Lung (tissue), 11 donors: ENCODE measurements at regions not wholly inside any gene's neighbourhood (a gene's known extent, or its start where the extent isn't known, plus 50 kb on each side); places are given as distances from the start of the nearest gene placed in this dataset.

ENCODE experiments used
- ATAC-seq: fragments of 200-7000 bp; cut with Tn5 transposase; one replicate; pipeline ENCODE4 v1.9.1; 2020; ENCODE audit warnings: moderate number of reproducible peaks; ENCODE audit not compliant: insufficient read depth, low FRiP score
- DNase-seq, 3 donors: peaks; one replicate each; pipeline ENCODE4 v3.0.0-alpha.2; 2013 to 2017
- H3K27ac ChIP-seq, 2 donors: one replicate each; pipeline ENCODE4 v1.5.1; 2013; ENCODE audit warnings: mild to moderate bottlenecking in 2 of 2, moderate library complexity in 2 of 2, control low read depth in 1 of 2, inconsistent platforms in 1 of 2, low read depth in 1 of 2, low read length in 1 of 2
- H3K27me3 ChIP-seq, 3 donors: one replicate each; pipeline ENCODE4 v1.5.1; 2013; ENCODE audit warnings: low read length in 2 of 3; ENCODE audit not compliant: control insufficient read depth in 3 of 3, insufficient read depth in 3 of 3
- H3K36me3 ChIP-seq, 4 donors: one replicate each; pipeline ENCODE4 v1.5.1; 2013; ENCODE audit warnings: low read length in 4 of 4, mild to moderate bottlenecking in 1 of 4, moderate library complexity in 1 of 4; ENCODE audit not compliant: control insufficient read depth in 4 of 4, insufficient read depth in 4 of 4
- H3K4me1 ChIP-seq, 5 donors: one replicate each; pipeline ENCODE4 v1.5.1; 2013; ENCODE audit warnings: low read length in 5 of 5, mild to moderate bottlenecking in 2 of 5, moderate library complexity in 1 of 5; ENCODE audit not compliant: control insufficient read depth in 5 of 5, insufficient read depth in 5 of 5
- H3K4me3 ChIP-seq: one replicate; pipeline ENCODE4 v1.5.1; 2013; ENCODE audit warnings: mild to moderate bottlenecking, control low read depth, moderate library complexity
- H3K9ac ChIP-seq, 2 donors: one replicate each; pipeline ENCODE4 v1.5.1; 2013; ENCODE audit warnings: low read length in 2 of 2, control low read depth in 1 of 2; ENCODE audit not compliant: insufficient read depth in 1 of 2
- H3K9me3 ChIP-seq, 4 donors: one replicate each; pipeline ENCODE4 v1.5.1; 2013; ENCODE audit warnings: low read length in 3 of 4, mild to moderate bottlenecking in 1 of 4, moderate library complexity in 1 of 4; ENCODE audit not compliant: control insufficient read depth in 4 of 4, insufficient read depth in 3 of 4
- CTCF ChIP-seq: IDR thresholded peaks from 2 replicates; pipeline ENCODE4 v1.5.1; 2012; ENCODE audit warnings: mild to moderate bottlenecking; ENCODE audit errors: control extremely low read depth, extremely low read depth
- WGBS, 2 donors: extraction: QIAGEN DNeasy Blood & Tissue Kit; methylation state at CpG; one replicate each; pipeline ENCODE4 v1.1.7; 2013; 5-methylcytosine and 5-hydroxymethylcytosine counted together
- donor health status: control.
- donor health status: control.
- donor health status: Bipolar disorder and iron deficiency.
- donor health status: healthy.
- donor health status: DM: yes; HTN: yes; CAD: no.

- Histone ChIP-seq H3K9me3 (no peaks in the 10 kb centered on the region), H3K4me1 (no peaks in the 10 kb centered on the region), H3K9ac (no peak overlapping the region), H3K4me3 (no peak overlapping the region), H3K36me3 (no peaks in the 10 kb centered on the region), H3K27me3 (no peaks in the 10 kb centered on the region), H3K27ac (no peak overlapping the region)
- no peak for TF ChIP-seq CTCF
- no peak for ATAC-seq
- DNase-seq, result no peak
- 55 to 76% methylated on average over 6 of the region's 6 CpGs for WGBS, 2 donors
Observed at GRCh38 chr10:111148025-111148424, 71.2 kb downstream of the ADRA2A start.

GRCh38 chr10:111148440-111148839, 71.6 kb downstream of the ADRA2A start:
- H3K27me3 ChIP-seq, result no peaks in the 10 kb centered on the region
- H3K9ac ChIP-seq, result no peak overlapping the region
- DNase-seq (no peak), ATAC-seq (no peak)
- 86 to 93% methylated on average over 7 of the region's 7 CpGs for WGBS, 2 donors
- no peaks in the 10 kb centered on the region for H3K9me3 ChIP-seq
- TF ChIP-seq CTCF, result no peak
- no peaks in the 10 kb centered on the region for H3K4me1 ChIP-seq
- H3K36me3 ChIP-seq, result no peaks in the 10 kb centered on the region
- H3K4me3 ChIP-seq, result no peak overlapping the region
- no peak overlapping the region for H3K27ac ChIP-seq

GRCh38 chr10:111150691-111151090, 73.9 kb downstream of the ADRA2A start:
- Histone ChIP-seq H3K27me3 (no peaks in the 10 kb centered on the region), H3K9me3 (no peaks in the 10 kb centered on the region), H3K4me3 (no peak overlapping the region), H3K36me3 (no peaks in the 10 kb centered on the region), H3K27ac (no peak overlapping the region), H3K4me1 (no peaks in the 10 kb centered on the region), H3K9ac (no peak overlapping the region)
- TF ChIP-seq CTCF, result no peak
- DNase-seq (no peak), ATAC-seq (no peak)
- WGBS, 2 donors, result 84 to 89% methylated on average over 7 of the region's 7 CpGs

- Histone ChIP-seq H3K27me3 (no peaks in the 10 kb centered on the region), H3K27ac (no peak overlapping the region), H3K36me3 (no peaks in the 10 kb centered on the region), H3K4me3 (no peak overlapping the region), H3K4me1 (no peaks in the 10 kb centered on the region), H3K9me3 (no peaks in the 10 kb centered on the region), H3K9ac (no peak overlapping the region)
- DNase-seq (no peak), ATAC-seq (no peak)
- WGBS, 2 donors, result 74 to 82% methylated on average over 14 of the region's 14 CpGs
- TF ChIP-seq CTCF, result no peak
Observed at GRCh38 chr10:111151595-111152307, 74.9 kb downstream of the ADRA2A start.
